Endothelial cell of umbilical vein (primary cell): ENCODE measurements at regions not wholly inside any gene's neighbourhood (a gene's known extent, or its start where the extent isn't known, plus 50 kb on each side); places are given as distances from the start of the nearest gene placed in this dataset.

Experiments used
- BruUV-seq: library from RNA; stranded (reverse); fragments of 400-500 nt; replicated peaks from 2 replicates; lab custom pipeline; 2021; lab: Mats Ljungman, UMichigan
- CTCF ChIA-PET: fragments of 300-600, 350-600 bp; sonication (Branson Sonifier 250); formaldehyde crosslinking; loops from one replicate; lab custom pipeline; 2021; ENCODE audit warnings: antibody characterized with exemption, inconsistent platforms; lab: Charles Lee
- POLR2A ChIA-PET: fragments of 300-600, 350-600 bp; sonication (Branson Sonifier 250); formaldehyde crosslinking; loops from one replicate; lab custom pipeline; 2021; ENCODE audit warnings: antibody characterized with exemption, inconsistent platforms; lab: Charles Lee
- DNase-seq: peaks from one replicate; pipeline ENCODE4 v3.0.0-alpha.2; 2011; ENCODE audit warnings: low read depth, low spot score
- FAIRE-seq: peaks from 2 replicates; lab custom pipeline; 2011; peaks lifted over from hg19 to GRCh38; lab: Jason Lieb, UNC
- H2AFZ ChIP-seq: 2 replicates; pipeline ENCODE4 v1.6.0; 2012; ENCODE audit warnings: low read depth, low read length, control low read depth, inconsistent platforms
- H3K27ac ChIP-seq: 2 replicates; pipeline ENCODE4 v1.5.1; 2011; ENCODE audit warnings: low read depth, mild to moderate bottlenecking, control low read depth, low read length, moderate library complexity; ENCODE audit not compliant: insufficient read depth
- H3K27me3 ChIP-seq, 2 experiments: 2 replicates each; pipeline versions ENCODE4 v1.6.0 to v1.6.1; 2011; ENCODE audit warnings: low read length in 2 of 2, mixed read lengths in 1 of 2; ENCODE audit not compliant: control insufficient read depth in 2 of 2, insufficient read depth in 2 of 2
- H3K36me3 ChIP-seq, 2 experiments: 2 replicates in 1 of 2; 3 replicates in 1 of 2; pipeline ENCODE4 v1.5.1; 2011; ENCODE audit warnings: low read length in 2 of 2, mild to moderate bottlenecking in 1 of 2, moderate library complexity in 1 of 2; ENCODE audit not compliant: control insufficient read depth in 2 of 2, insufficient read depth in 2 of 2; ENCODE audit errors: extremely low read depth in 1 of 2
- H3K4me1 ChIP-seq: 3 replicates; pipeline ENCODE4 v1.5.1; 2011; ENCODE audit warnings: mild to moderate bottlenecking, low read length; ENCODE audit not compliant: control insufficient read depth, insufficient read depth; ENCODE audit errors: extremely low read depth
- H3K4me2 ChIP-seq: 2 replicates; pipeline ENCODE4 v1.6.1; 2011; ENCODE audit warnings: low read length, control low read depth, mixed read lengths; ENCODE audit not compliant: insufficient read depth
- H3K4me3 ChIP-seq, 3 experiments: fragments of 200-600 bp in 1 of 3; sonication (generic), shearing (Covaris generic) in 1 of 3; replicated peaks in 1 of 3; 2 replicates each; pipeline ENCODE4 v1.5.1; 2011 to 2016; ENCODE audit warnings: control low read depth in 3 of 3, low read length in 3 of 3, mild to moderate bottlenecking in 2 of 3, inconsistent platforms in 1 of 3, low read depth in 1 of 3, moderate library complexity in 1 of 3; ENCODE audit not compliant: insufficient read depth in 1 of 3
- H3K79me2 ChIP-seq: 2 replicates; pipeline ENCODE4 v1.6.0; 2012; ENCODE audit warnings: low read length, inconsistent platforms; ENCODE audit not compliant: control insufficient read depth, insufficient read depth
- H3K9ac ChIP-seq: replicated peaks from 2 replicates; pipeline ENCODE3; 2011; ENCODE audit warnings: low read length, control low read depth; ENCODE audit not compliant: insufficient read depth; ENCODE audit errors: extremely low read depth
- H3K9me1 ChIP-seq: replicated peaks from 3 replicates; pipeline ENCODE4 v1.6.0; 2011; ENCODE audit warnings: mild to moderate bottlenecking, low read length; ENCODE audit not compliant: control insufficient read depth, insufficient read depth; ENCODE audit errors: extremely low read depth
- H3K9me3 ChIP-seq: replicated peaks from 2 replicates; pipeline ENCODE4 v1.5.1; 2012; ENCODE audit warnings: low read length, inconsistent platforms; ENCODE audit not compliant: control insufficient read depth, insufficient read depth
- H4K20me1 ChIP-seq: replicated peaks from 2 replicates; pipeline ENCODE3; 2011; ENCODE audit warnings: mild to moderate bottlenecking, low read length; ENCODE audit not compliant: control insufficient read depth, insufficient read depth; ENCODE audit errors: extremely low read depth
- EZH2 ChIP-seq: IDR thresholded peaks from 2 replicates; pipeline ENCODE4 v1.6.1; 2012; ENCODE audit warnings: borderline replicate concordance, low read depth, mild to moderate bottlenecking, moderate library complexity, low read length, inconsistent platforms; ENCODE audit not compliant: severe bottlenecking
- FOS ChIP-seq: IDR thresholded peaks from 2 replicates; pipeline ENCODE4 v1.6.1; 2011; ENCODE audit warnings: mild to moderate bottlenecking, low read length, moderate library complexity, borderline replicate concordance; ENCODE audit not compliant: insufficient read depth
- GATA2 ChIP-seq: IDR thresholded peaks from 2 replicates; pipeline ENCODE4 v1.7.0; 2011; ENCODE audit warnings: low read depth, mild to moderate bottlenecking, moderate library complexity, mixed read lengths, low read length; ENCODE audit not compliant: insufficient read length, insufficient read depth
- JUN ChIP-seq: IDR thresholded peaks from 2 replicates; pipeline ENCODE4 v1.6.1; 2011; ENCODE audit warnings: borderline replicate concordance, low read depth; ENCODE audit not compliant: insufficient read length, insufficient read depth
- MYC ChIP-seq: IDR thresholded peaks from one replicate; pipeline ENCODE4 v1.6.1; 2011; ENCODE audit warnings: mild to moderate bottlenecking, low read depth, low read length
- POLR2A ChIP-seq: IDR thresholded peaks from 2 replicates; pipeline ENCODE4 v1.6.1; 2012; ENCODE audit warnings: low read depth, mild to moderate bottlenecking, control low read depth, low read length
- POLR2AphosphoS5 ChIP-seq: IDR thresholded peaks from 2 replicates; pipeline ENCODE4 v1.6.1; 2012; ENCODE audit warnings: low read depth, mild to moderate bottlenecking, control low read depth, low read length, moderate library complexity; ENCODE audit not compliant: insufficient read depth
- dilution Hi-C: fragments of 300-500 bp; cut with MboI; formaldehyde crosslinking; loops from one replicate; pipeline ENCODE4 v1.15.0; 2019; ENCODE audit warnings: low sequenced_read_pairs; ENCODE audit not compliant: extremely low pct_ligation_motif_present
- intact Hi-C: fragments of 100-400 bp; cut with micrococcal nuclease; formaldehyde crosslinking; loops from one replicate; pipeline ENCODE4 v1.10.0; 2022
- TF ChIP-seq, protein P1 (sequence below), 2 donors: IDR thresholded peaks; 1 replicate in 1 of 2; 2 replicates in 1 of 2; pipeline ENCODE4 v1.5.1; 2011; ENCODE audit warnings: low read length in 2 of 2, mild to moderate bottlenecking in 2 of 2, moderate library complexity in 2 of 2, control low read depth in 1 of 2, inconsistent platforms in 1 of 2, low read depth in 1 of 2; ENCODE audit not compliant: insufficient read depth in 1 of 2; ENCODE audit errors: extremely low read depth in 1 of 2
- TF ChIP-seq, protein P2 (sequence below): IDR thresholded peaks from 2 replicates; pipeline ENCODE4 v1.6.1; 2011; ENCODE audit not compliant: insufficient read depth, insufficient read length

DNA sequence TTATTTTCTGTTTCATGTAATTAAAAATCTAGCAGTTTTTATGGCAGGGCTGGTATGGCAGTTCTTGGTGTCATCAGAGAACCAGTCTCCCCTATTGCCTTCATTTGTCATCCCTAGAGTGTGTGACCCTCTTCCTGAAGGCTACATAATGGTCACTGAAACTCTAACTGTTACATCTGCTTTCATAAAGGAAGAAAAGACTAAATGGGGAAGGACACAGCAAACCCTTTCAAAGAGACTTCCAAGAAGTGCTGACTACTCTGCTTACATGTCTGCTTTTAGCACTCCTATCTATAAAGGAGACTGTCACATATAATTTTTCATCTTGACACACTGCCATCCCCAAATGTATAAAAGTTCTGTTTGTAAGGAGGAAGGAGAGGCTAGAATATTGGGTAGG is 105.9 kb upstream of the DIAPH2 start:
- no peaks in the 10 kb centered on the region for H3K9me1 ChIP-seq
- H3K9me3 ChIP-seq, result no peaks in the 10 kb centered on the region
- ChIA-PET POLR2A (no interaction called here), CTCF (no interaction called here)
- no peak for FAIRE-seq
- H3K27me3 ChIP-seq, result no peaks in the 10 kb centered on the region
- dilution Hi-C loops (no loop called here), intact Hi-C loops (no loop called here)
- H3K4me3 ChIP-seq, result no peak overlapping the region
- peaks cover 6% of the 10 kb centered on the region for H3K4me1 ChIP-seq
- BruUV-seq, result no TSS peak
- H3K36me3 ChIP-seq, result no peaks in the 10 kb centered on the region
- DNase-seq, result no peak
- no peaks in the 10 kb centered on the region for H3K79me2 ChIP-seq
- H3K27ac ChIP-seq, result no peak overlapping the region
- no peak overlapping the region for H2AFZ ChIP-seq
- no peak overlapping the region for H3K9ac ChIP-seq
- no peaks in the 10 kb centered on the region for H4K20me1 ChIP-seq
- TF ChIP-seq POLR2A (no peak), JUN (no peak), EZH2 (no peak), GATA2 (no peak), FOS (no peak), POLR2AphosphoS5 (no peak), MYC (no peak)
- TF ChIP-seq, protein P1, sequence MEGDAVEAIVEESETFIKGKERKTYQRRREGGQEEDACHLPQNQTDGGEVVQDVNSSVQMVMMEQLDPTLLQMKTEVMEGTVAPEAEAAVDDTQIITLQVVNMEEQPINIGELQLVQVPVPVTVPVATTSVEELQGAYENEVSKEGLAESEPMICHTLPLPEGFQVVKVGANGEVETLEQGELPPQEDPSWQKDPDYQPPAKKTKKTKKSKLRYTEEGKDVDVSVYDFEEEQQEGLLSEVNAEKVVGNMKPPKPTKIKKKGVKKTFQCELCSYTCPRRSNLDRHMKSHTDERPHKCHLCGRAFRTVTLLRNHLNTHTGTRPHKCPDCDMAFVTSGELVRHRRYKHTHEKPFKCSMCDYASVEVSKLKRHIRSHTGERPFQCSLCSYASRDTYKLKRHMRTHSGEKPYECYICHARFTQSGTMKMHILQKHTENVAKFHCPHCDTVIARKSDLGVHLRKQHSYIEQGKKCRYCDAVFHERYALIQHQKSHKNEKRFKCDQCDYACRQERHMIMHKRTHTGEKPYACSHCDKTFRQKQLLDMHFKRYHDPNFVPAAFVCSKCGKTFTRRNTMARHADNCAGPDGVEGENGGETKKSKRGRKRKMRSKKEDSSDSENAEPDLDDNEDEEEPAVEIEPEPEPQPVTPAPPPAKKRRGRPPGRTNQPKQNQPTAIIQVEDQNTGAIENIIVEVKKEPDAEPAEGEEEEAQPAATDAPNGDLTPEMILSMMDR (IDR thresholded peaks at IDR 0.05; ENCODE audit: extremely low read depth in 1 of 2, insufficient read depth in 1 of 2, low read depth in 1 of 2, low read length in 2 of 2), result no peak
- TF ChIP-seq, protein P2, sequence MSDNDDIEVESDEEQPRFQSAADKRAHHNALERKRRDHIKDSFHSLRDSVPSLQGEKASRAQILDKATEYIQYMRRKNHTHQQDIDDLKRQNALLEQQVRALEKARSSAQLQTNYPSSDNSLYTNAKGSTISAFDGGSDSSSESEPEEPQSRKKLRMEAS, result no peak
- no peak overlapping the region for H3K4me2 ChIP-seq
